Uterus (tissue), 2 donors: ENCODE measurements at regions not wholly inside any gene's neighbourhood (a gene's known extent, or its start where the extent isn't known, plus 50 kb on each side); places are given as distances from the start of the nearest gene placed in this dataset.
"Not testable (repeated sequence)": the region's sequence is repeated elsewhere in the genome, so short reads cannot be mapped to it uniquely, and the experiment has no call there.

ENCODE experiments used
- POLR2A ChIP-seq, 2 donors: fragments of 450-650 bp; IDR thresholded peaks; one replicate each; pipeline ENCODE4 v1.6.1; 2016; ENCODE audit warnings: antibody characterized with exemption in 2 of 2, mild to moderate bottlenecking in 1 of 2, moderate library complexity in 1 of 2
- TF ChIP-seq, protein P1 (sequence below), 4 experiments: fragments of 200-600 bp in 2 of 4; fragments of 450-650 bp in 2 of 4; sonication (generic) in 2 of 4; IDR thresholded peaks; one replicate each; pipeline ENCODE4 v1.5.1; 2016 to 2019; ENCODE audit warnings: antibody characterized with exemption in 4 of 4, mild to moderate bottlenecking in 2 of 4, moderate library complexity in 1 of 4

DNA sequence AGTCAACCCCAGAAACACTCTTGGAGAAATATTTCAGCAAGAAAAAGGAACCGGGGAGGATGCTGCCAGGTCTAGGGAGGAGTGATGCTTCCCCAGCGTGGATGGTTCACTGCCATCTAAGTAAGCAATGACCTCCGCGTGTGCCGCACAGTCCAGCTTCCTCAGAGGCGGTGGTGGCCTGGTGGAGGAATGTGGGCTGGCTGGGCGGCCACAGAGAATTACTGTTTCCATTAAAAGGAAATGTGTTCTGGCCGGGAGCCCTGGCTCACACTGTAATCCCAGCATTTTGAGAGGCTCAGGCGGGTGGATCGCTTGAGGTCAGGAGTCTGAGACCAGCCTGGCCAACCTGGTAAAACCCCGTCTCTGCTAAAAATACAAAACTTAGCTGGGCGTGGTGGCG is 356.7 kb downstream of the GOLGA6L6 start:
- TF ChIP-seq, protein P1, sequence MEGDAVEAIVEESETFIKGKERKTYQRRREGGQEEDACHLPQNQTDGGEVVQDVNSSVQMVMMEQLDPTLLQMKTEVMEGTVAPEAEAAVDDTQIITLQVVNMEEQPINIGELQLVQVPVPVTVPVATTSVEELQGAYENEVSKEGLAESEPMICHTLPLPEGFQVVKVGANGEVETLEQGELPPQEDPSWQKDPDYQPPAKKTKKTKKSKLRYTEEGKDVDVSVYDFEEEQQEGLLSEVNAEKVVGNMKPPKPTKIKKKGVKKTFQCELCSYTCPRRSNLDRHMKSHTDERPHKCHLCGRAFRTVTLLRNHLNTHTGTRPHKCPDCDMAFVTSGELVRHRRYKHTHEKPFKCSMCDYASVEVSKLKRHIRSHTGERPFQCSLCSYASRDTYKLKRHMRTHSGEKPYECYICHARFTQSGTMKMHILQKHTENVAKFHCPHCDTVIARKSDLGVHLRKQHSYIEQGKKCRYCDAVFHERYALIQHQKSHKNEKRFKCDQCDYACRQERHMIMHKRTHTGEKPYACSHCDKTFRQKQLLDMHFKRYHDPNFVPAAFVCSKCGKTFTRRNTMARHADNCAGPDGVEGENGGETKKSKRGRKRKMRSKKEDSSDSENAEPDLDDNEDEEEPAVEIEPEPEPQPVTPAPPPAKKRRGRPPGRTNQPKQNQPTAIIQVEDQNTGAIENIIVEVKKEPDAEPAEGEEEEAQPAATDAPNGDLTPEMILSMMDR (IDR thresholded peaks at IDR 0.05): not testable (repeated sequence)
- TF ChIP-seq POLR2A (IDR thresholded peaks at IDR 0.05): not testable (repeated sequence)
